B cell (primary cell): ENCODE measurements at regions not wholly inside any gene's neighbourhood (a gene's known extent, or its start where the extent isn't known, plus 50 kb on each side); places are given as distances from the start of the nearest gene placed in this dataset.

Experiments used
- ATAC-seq: fragments of 200-7000 bp; cut with Tn5 transposase; one replicate; pipeline ENCODE4 v1.10.0; 2021; ENCODE audit warnings: low read depth, mild to moderate bottlenecking, moderate number of reproducible peaks, moderate library complexity
- CTCF ChIA-PET: fragments of 350-600 bp; sonication (Branson Sonifier 250); formaldehyde crosslinking; loops from one replicate; lab custom pipeline; 2021; ENCODE audit warnings: antibody characterized with exemption, inconsistent platforms; lab: Charles Lee
- POLR2A ChIA-PET: fragments of 350-600 bp; sonication (Branson Sonifier 250); formaldehyde crosslinking; loops from one replicate; lab custom pipeline; 2021; ENCODE audit warnings: antibody characterized with exemption; lab: Charles Lee
- DNase-seq: peaks from one replicate; pipeline ENCODE4 v3.0.0; 2013
- H2AFZ ChIP-seq: 2 replicates; pipeline ENCODE4 v1.6.1; 2012; ENCODE audit warnings: mild to moderate bottlenecking, low read depth, low read length; ENCODE audit not compliant: insufficient read depth, poor library complexity, severe bottlenecking
- H3K27ac ChIP-seq, 2 donors: 1 replicate in 1 of 2; 2 replicates in 1 of 2; pipeline ENCODE4 v1.5.1; 2012 to 2013; ENCODE audit warnings: low read length in 2 of 2, mild to moderate bottlenecking in 2 of 2, moderate library complexity in 1 of 2
- H3K27me3 ChIP-seq, 4 experiments: fragments of 200-600 bp in 1 of 4; sonication (generic) in 1 of 4; replicated peaks in 1 of 4; 1 replicate in 2 of 4; 2 replicates in 2 of 4; pipeline versions ENCODE4 v1.6.1 to v1.7.0; 2013 to 2016; ENCODE audit warnings: low read length in 3 of 4, mild to moderate bottlenecking in 2 of 4, mixed read lengths in 1 of 4, moderate library complexity in 1 of 4; ENCODE audit not compliant: insufficient read depth in 4 of 4, control insufficient read depth in 3 of 4; ENCODE audit errors: control extremely low read depth in 1 of 4
- H3K36me3 ChIP-seq, 2 experiments: replicated peaks in 1 of 2; 1 replicate in 1 of 2; 2 replicates in 1 of 2; pipeline versions ENCODE4 v1.6.1 to v1.7.1; 2013; ENCODE audit warnings: low read length in 1 of 2; ENCODE audit not compliant: insufficient read depth in 2 of 2, control insufficient read depth in 1 of 2; ENCODE audit errors: control extremely low read depth in 1 of 2, extremely low read depth in 1 of 2
- H3K4me1 ChIP-seq, 2 donors: fragments of 200-600 bp in 1 of 2; sonication (generic) in 1 of 2; 1 replicate in 1 of 2; 2 replicates in 1 of 2; pipeline versions ENCODE4 v1.5.1 to v1.6.1; 2013 to 2017; ENCODE audit warnings: low read length in 2 of 2; ENCODE audit not compliant: control insufficient read depth in 2 of 2, insufficient read depth in 2 of 2
- H3K4me2 ChIP-seq: replicated peaks from 2 replicates; pipeline ENCODE3; 2012; ENCODE audit warnings: mild to moderate bottlenecking, low read depth, low read length; ENCODE audit not compliant: poor library complexity, severe bottlenecking
- H3K4me3 ChIP-seq, 5 experiments: fragments of 200-600 bp in 1 of 5; sonication (generic) in 1 of 5; 1 replicate in 3 of 5; 2 replicates in 2 of 5; pipeline versions ENCODE4 v1.5.1 to v1.7.0; 2011 to 2016; ENCODE audit warnings: low read length in 4 of 5, mild to moderate bottlenecking in 4 of 5, low read depth in 2 of 5, control low read depth in 1 of 5, moderate library complexity in 1 of 5; ENCODE audit not compliant: insufficient read depth in 1 of 5; ENCODE audit errors: control extremely low read depth in 1 of 5, extremely low read depth in 1 of 5
- H3K79me2 ChIP-seq: fragments of 200-600 bp; sonication (generic); one replicate; pipeline ENCODE4 v1.6.0; 2016; ENCODE audit warnings: low read length; ENCODE audit not compliant: control insufficient read depth, insufficient read depth
- H3K9ac ChIP-seq: fragments of 200-600 bp; sonication (generic); 2 replicates; pipeline ENCODE4 v1.6.1; 2017; ENCODE audit warnings: mild to moderate bottlenecking, low read length, moderate library complexity
- H3K9me3 ChIP-seq, 3 donors: one replicate each; pipeline versions ENCODE4 v1.6.1 to v1.7.1; 2013; ENCODE audit warnings: low read length in 2 of 3; ENCODE audit not compliant: control insufficient read depth in 2 of 3, insufficient read depth in 1 of 3; ENCODE audit errors: control extremely low read depth in 1 of 3
- H4K20me1 ChIP-seq: 2 replicates; pipeline ENCODE4 v1.6.0; 2012; ENCODE audit warnings: mild to moderate bottlenecking, low read length; ENCODE audit not compliant: insufficient read depth, control insufficient read depth, poor library complexity, severe bottlenecking
- H3K27ac Mint-ChIP-seq: one replicate; pipeline ENCODE4 v1.8.0; 2021; ENCODE audit warnings: mixed read lengths
- H3K27me3 Mint-ChIP-seq: one replicate; pipeline ENCODE4 v1.8.0; 2021; ENCODE audit warnings: mixed read lengths
- H3K4me1 Mint-ChIP-seq: one replicate; pipeline ENCODE4 v1.8.0; 2021; ENCODE audit warnings: mixed read lengths
- H3K4me3 Mint-ChIP-seq: one replicate; pipeline ENCODE4 v1.8.0; 2021; ENCODE audit warnings: mixed read lengths
- H3K9me3 Mint-ChIP-seq: one replicate; pipeline ENCODE4 v1.8.0; 2022; ENCODE audit warnings: mixed read lengths; ENCODE audit not compliant: insufficient read depth
- EZH2 ChIP-seq: IDR thresholded peaks from 2 replicates; pipeline ENCODE4 v1.6.1; 2012; ENCODE audit warnings: borderline replicate concordance, low read depth, mild to moderate bottlenecking, moderate library complexity, low read length; ENCODE audit not compliant: insufficient read depth, poor library complexity, severe bottlenecking
- WGBS: methylation state at CpG from one replicate; pipeline ENCODE4 v1.1.5; 2013; ENCODE audit warnings: missing lambda C conversion rate; ENCODE audit not compliant: insufficient coverage; 5-methylcytosine and 5-hydroxymethylcytosine counted together
- intact Hi-C: fragments of 100-400 bp; cut with micrococcal nuclease; formaldehyde crosslinking; loops from one replicate; pipeline ENCODE4 v1.10.0; 2022
- TF ChIP-seq, protein P1 (sequence below): fragments of 200-600 bp; IDR thresholded peaks from one replicate; pipeline ENCODE4 v1.8.0; 2022; ENCODE audit warnings: antibody characterized with exemption, mild to moderate bottlenecking

DNA sequence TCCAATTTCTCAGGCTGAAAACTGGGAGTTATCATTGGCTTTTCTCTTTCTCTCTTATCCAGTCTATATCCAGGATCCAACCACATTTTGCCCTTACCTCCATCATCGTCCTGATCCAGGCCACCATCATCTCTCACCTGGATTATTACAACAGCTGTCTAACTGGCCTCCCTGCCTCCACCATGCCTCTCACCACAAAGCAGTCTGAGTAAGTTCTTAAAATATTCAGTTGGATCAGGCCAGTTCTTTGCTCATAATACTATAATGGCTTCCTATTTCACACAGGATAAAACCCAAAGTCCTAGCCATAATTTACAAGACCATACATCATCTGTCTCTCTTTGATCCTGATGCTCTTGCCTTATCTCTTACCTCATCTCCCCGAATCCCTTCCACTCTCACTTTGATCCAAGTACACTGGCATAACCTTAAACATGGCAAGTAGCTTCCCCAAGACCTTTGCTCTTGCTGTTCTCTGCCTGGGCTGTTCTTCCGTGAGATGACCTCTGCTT is 133.4 kb upstream of the RAP1B start:
- Mint-ChIP-seq H3K4me1 (peaks cover 32% of the 10 kb centered on the region), H3K27ac (no peak overlapping the region), H3K27me3 (no peaks in the 10 kb centered on the region), H3K9me3 (peaks cover 4% of the 10 kb centered on the region), H3K4me3 (no peak overlapping the region)
- ChIA-PET CTCF (no interaction called here), POLR2A (no interaction called here)
- Histone ChIP-seq H3K4me2 (no peak overlapping the region), H3K9me3 (peaks cover 0 to 8% (median 8%) of the 10 kb centered on the region in 3 donors), H3K79me2 (no peaks in the 10 kb centered on the region), H2AFZ (no peak overlapping the region), H3K36me3 (no peaks in the 10 kb centered on the region), H3K4me3 (no peak overlapping the region), H3K4me1 (peaks cover 21 to 29% of the 10 kb centered on the region in 2 donors), H3K27me3 (no peaks in the 10 kb centered on the region), H3K9ac (no peak overlapping the region), H4K20me1 (no peaks in the 10 kb centered on the region), H3K27ac (no peak overlapping the region)
- TF ChIP-seq, protein P1, sequence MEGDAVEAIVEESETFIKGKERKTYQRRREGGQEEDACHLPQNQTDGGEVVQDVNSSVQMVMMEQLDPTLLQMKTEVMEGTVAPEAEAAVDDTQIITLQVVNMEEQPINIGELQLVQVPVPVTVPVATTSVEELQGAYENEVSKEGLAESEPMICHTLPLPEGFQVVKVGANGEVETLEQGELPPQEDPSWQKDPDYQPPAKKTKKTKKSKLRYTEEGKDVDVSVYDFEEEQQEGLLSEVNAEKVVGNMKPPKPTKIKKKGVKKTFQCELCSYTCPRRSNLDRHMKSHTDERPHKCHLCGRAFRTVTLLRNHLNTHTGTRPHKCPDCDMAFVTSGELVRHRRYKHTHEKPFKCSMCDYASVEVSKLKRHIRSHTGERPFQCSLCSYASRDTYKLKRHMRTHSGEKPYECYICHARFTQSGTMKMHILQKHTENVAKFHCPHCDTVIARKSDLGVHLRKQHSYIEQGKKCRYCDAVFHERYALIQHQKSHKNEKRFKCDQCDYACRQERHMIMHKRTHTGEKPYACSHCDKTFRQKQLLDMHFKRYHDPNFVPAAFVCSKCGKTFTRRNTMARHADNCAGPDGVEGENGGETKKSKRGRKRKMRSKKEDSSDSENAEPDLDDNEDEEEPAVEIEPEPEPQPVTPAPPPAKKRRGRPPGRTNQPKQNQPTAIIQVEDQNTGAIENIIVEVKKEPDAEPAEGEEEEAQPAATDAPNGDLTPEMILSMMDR, result no peak
- WGBS, result 95% methylated on average over 3 of the region's 3 CpGs
- DNase-seq (no peak), ATAC-seq (no peak)
- intact Hi-C loops, result no loop called here

DNA sequence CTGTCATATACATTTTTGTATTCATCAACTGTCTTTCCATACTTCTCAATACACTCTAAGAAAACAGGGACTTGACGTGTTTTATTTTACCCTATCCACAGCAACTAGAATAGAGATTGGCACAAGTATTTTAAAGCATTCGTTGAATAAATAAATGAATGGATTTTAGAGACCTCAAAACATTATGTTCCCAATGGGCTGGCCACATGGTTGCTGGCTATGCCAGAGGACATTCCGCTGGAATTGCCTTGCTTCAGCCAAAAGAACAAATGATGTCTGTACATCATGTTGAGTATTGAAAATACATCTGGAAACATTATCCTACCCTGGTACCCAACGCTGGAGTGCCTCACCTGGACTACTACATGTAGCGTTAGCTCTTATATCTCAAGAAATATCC is 132.8 kb upstream of the RAP1B start:
- POLR2A ChIA-PET, result no interaction called here

More for the DNA sequence above, 132.8 kb upstream of the RAP1B start:
- Histone ChIP-seq H3K36me3 (no peaks in the 10 kb centered on the region), H4K20me1 (no peaks in the 10 kb centered on the region), H3K4me2 (no peak overlapping the region), H3K27ac (no peak overlapping the region), H3K79me2 (no peaks in the 10 kb centered on the region), H3K4me3 (no peak overlapping the region), H2AFZ (no peak overlapping the region), H3K27me3 (no peaks in the 10 kb centered on the region), H3K4me1 (peaks cover 27 to 35% of the 10 kb centered on the region in 2 donors), H3K9me3 (peaks cover 0 to 8% (median 8%) of the 10 kb centered on the region in 3 donors), H3K9ac (no peak overlapping the region)
- TF ChIP-seq, protein P1, result no peak
- no peak for TF ChIP-seq EZH2
- ATAC-seq (no peak), DNase-seq (no peak)
- Mint-ChIP-seq H3K27me3 (no peaks in the 10 kb centered on the region), H3K9me3 (peaks cover 4% of the 10 kb centered on the region), H3K4me3 (no peak overlapping the region), H3K4me1 (peaks cover 38% of the 10 kb centered on the region), H3K27ac (no peak overlapping the region)
- no CpG with 5 or more reads among the region's 5 CpGs for WGBS
- CTCF ChIA-PET, result no interaction called here
- intact Hi-C loops, result no loop called here
